ENCODE measurements at regions not wholly inside any gene's neighbourhood (a gene's known extent, or its start where the extent isn't known, plus 50 kb on each side); places are given as distances from the start of the nearest gene placed in this dataset.

DNA sequence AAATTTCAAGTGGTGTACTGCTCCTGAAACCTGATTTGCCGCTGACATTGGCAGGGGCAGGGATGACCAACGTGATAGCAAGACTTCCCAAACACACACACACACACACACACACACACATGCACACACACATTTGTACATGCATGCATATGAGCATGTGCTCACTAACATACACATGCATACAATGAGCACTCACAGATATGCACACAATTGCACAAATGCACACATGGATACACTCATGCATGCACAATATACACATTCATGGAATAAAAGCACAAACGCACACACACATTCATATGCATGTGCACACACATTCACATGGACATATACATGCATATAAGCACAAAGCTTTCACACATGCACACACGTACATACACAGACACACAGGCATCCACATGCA lies 181.2 kb upstream of the ZNF618 start:
- H3K9me1 ChIP-seq (ENCODE audit: insufficient read depth, low read length), result no peaks in the 10 kb centered on the region
- no peak overlapping the region for H2AK5ac ChIP-seq (ENCODE audit: low read depth, low read length)
- TF ChIP-seq POLR2A (IDR thresholded peaks at IDR 0.05; ENCODE audit: low read depth, low read length) (no peak), CEBPB (IDR thresholded peaks at IDR 0.05; ENCODE audit: low read depth, low read length) (no peak), SMC3 (IDR thresholded peaks at IDR 0.05; ENCODE audit: low read depth, low read length) (no peak), CHD1 (IDR thresholded peaks at IDR 0.05; ENCODE audit: low read depth, low read length) (no peak), RCOR1 (IDR thresholded peaks at IDR 0.05; ENCODE audit: insufficient replicate concordance, low read length) (no peak), RFX5 (IDR thresholded peaks at IDR 0.05; ENCODE audit: low read depth, low read length) (no peak), BHLHE40 (IDR thresholded peaks at IDR 0.05; ENCODE audit: low read depth, low read length) (no peak), RAD21 (IDR thresholded peaks at IDR 0.05; ENCODE audit: low read length) (no peak), NFE2L2 (IDR thresholded peaks at IDR 0.05; ENCODE audit: low read depth, low read length) (no peak), MAFK (IDR thresholded peaks at IDR 0.05; ENCODE audit: low read depth, low read length) (no peak), MXI1 (IDR thresholded peaks at IDR 0.05; ENCODE audit: borderline replicate concordance, low read depth, low read length) (no peak), MAZ (IDR thresholded peaks at IDR 0.05; ENCODE audit: borderline replicate concordance, low read depth, low read length) (no peak), FOS (IDR thresholded peaks at IDR 0.05; ENCODE audit: low read depth, low read length) (no peak)
- TF ChIP-seq, protein P1, sequence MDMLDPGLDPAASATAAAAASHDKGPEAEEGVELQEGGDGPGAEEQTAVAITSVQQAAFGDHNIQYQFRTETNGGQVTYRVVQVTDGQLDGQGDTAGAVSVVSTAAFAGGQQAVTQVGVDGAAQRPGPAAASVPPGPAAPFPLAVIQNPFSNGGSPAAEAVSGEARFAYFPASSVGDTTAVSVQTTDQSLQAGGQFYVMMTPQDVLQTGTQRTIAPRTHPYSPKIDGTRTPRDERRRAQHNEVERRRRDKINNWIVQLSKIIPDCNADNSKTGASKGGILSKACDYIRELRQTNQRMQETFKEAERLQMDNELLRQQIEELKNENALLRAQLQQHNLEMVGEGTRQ (IDR thresholded peaks at IDR 0.05; ENCODE audit: low read depth, low read length), result no peak
- TF ChIP-seq, protein P2, sequence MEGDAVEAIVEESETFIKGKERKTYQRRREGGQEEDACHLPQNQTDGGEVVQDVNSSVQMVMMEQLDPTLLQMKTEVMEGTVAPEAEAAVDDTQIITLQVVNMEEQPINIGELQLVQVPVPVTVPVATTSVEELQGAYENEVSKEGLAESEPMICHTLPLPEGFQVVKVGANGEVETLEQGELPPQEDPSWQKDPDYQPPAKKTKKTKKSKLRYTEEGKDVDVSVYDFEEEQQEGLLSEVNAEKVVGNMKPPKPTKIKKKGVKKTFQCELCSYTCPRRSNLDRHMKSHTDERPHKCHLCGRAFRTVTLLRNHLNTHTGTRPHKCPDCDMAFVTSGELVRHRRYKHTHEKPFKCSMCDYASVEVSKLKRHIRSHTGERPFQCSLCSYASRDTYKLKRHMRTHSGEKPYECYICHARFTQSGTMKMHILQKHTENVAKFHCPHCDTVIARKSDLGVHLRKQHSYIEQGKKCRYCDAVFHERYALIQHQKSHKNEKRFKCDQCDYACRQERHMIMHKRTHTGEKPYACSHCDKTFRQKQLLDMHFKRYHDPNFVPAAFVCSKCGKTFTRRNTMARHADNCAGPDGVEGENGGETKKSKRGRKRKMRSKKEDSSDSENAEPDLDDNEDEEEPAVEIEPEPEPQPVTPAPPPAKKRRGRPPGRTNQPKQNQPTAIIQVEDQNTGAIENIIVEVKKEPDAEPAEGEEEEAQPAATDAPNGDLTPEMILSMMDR (conservative IDR thresholded peaks at IDR 0.05; ENCODE audit: low read depth, low read length), result no peak
- TF ChIP-seq, protein P3, sequence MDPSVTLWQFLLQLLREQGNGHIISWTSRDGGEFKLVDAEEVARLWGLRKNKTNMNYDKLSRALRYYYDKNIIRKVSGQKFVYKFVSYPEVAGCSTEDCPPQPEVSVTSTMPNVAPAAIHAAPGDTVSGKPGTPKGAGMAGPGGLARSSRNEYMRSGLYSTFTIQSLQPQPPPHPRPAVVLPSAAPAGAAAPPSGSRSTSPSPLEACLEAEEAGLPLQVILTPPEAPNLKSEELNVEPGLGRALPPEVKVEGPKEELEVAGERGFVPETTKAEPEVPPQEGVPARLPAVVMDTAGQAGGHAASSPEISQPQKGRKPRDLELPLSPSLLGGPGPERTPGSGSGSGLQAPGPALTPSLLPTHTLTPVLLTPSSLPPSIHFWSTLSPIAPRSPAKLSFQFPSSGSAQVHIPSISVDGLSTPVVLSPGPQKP (IDR thresholded peaks at IDR 0.05; ENCODE audit: borderline replicate concordance, low read depth, low read length), result no peak
- POLR2A ChIA-PET (ENCODE audit: unreplicated experiment), result no interaction called here
- H3K4ac ChIP-seq (ENCODE audit: low read depth, low read length), result no peak overlapping the region
- DNase-seq (no peak), ATAC-seq (ENCODE audit: low read depth) (no peak)
- H3K36me3 ChIP-seq (ENCODE audit: control insufficient read depth, insufficient read depth, low read length), result no peaks in the 10 kb centered on the region
- no peak overlapping the region for H3K18ac ChIP-seq (ENCODE audit: low read depth, low read length)
- no peak overlapping the region for H2BK5ac ChIP-seq (ENCODE audit: low read depth, low read length, poor library complexity, severe bottlenecking)
- H3K9ac ChIP-seq (ENCODE audit: low read depth, low read length), result no peak overlapping the region
- 75% methylated on average over 1 of the region's 4 CpGs; no CpG with 5 or more reads in 1 of the 2 experiments for WGBS, 2 experiments (ENCODE audit: extremely low coverage in 2 of 2, insufficient read length in 1 of 2)
- CTCF ChIA-PET, result no interaction called here
- H2BK120ac ChIP-seq (ENCODE audit: low read depth, low read length), result no peak overlapping the region
- H4K91ac ChIP-seq (ENCODE audit: insufficient read depth, low read depth, low read length), result no peak overlapping the region
- no peaks in the 10 kb centered on the region for H3K79me1 ChIP-seq (ENCODE audit: low read depth in 1 of 2, low read length in 2 of 2)
- H3K4me1 ChIP-seq (ENCODE audit: control insufficient read depth, insufficient read depth, low read length), result no peaks in the 10 kb centered on the region; the same call in 1 of the 2 replicates
- H3K4me2 ChIP-seq (ENCODE audit: low read depth, low read length), result no peak overlapping the region
- H4K20me1 ChIP-seq (ENCODE audit: insufficient read depth, low read length), result no peaks in the 10 kb centered on the region
- no peak overlapping the region for H4K8ac ChIP-seq (ENCODE audit: low read depth in 2 of 2, low read length in 2 of 2)
- H3K14ac ChIP-seq (replicated peaks; ENCODE audit: low read depth, low read length), result no peak overlapping the region
- H2BK20ac ChIP-seq (ENCODE audit: low read depth, low read length), result no peak overlapping the region
- H2AFZ ChIP-seq (replicated peaks; ENCODE audit: low read length, poor library complexity), result no peak overlapping the region
- no peak overlapping the region for H3K27ac ChIP-seq (ENCODE audit: insufficient read depth, low read length)
- in situ Hi-C loops (cut with MboI; ENCODE audit: low sequenced_read_pairs) (no loop called here), dilution Hi-C loops (cut with HindIII; ENCODE audit: low sequenced_read_pairs, unreplicated experiment) (no loop called here), intact Hi-C loops (cut with micrococcal nuclease) (no loop called here)
- peaks cover 2% of the 10 kb centered on the region; the same call in 1 of the 2 replicates for H3K27me3 ChIP-seq (ENCODE audit: control insufficient read depth, insufficient read depth, low read length)
- no peak overlapping the region for H4K5ac ChIP-seq (ENCODE audit: low read depth, low read length)
- H3K23ac ChIP-seq (ENCODE audit: low read depth, low read length), result no peak overlapping the region
- no peak overlapping the region for H3K56ac ChIP-seq (ENCODE audit: extremely low read depth, insufficient read depth, low read length)
- no TSS peak for BruUV-seq (replicated peaks)
- no peak overlapping the region for H2AK9ac ChIP-seq (replicated peaks; ENCODE audit: low read depth, low read length, poor library complexity)
- no peak overlapping the region for H3K4me3 ChIP-seq (ENCODE audit: insufficient read depth, low read depth, low read length)
- peaks cover 5% of the 10 kb centered on the region for H3K9me3 ChIP-seq (ENCODE audit: control insufficient read depth, insufficient read depth, low read length)
- no peak overlapping the region for H2BK15ac ChIP-seq (ENCODE audit: low read depth, low read length)

All from IMR-90 (cell line).